GM12874 (cell line): ENCODE measurements at regions not wholly inside any gene's neighbourhood (a gene's known extent, or its start where the extent isn't known, plus 50 kb on each side); places are given as distances from the start of the nearest gene placed in this dataset.

Experiments used
- CTCF ChIP-seq: IDR thresholded peaks from 2 replicates; pipeline ENCODE4 v1.5.1; 2011; ENCODE audit warnings: low read depth, mild to moderate bottlenecking, control low read depth, low read length, moderate library complexity; ENCODE audit not compliant: insufficient read depth

- TF ChIP-seq CTCF = no peak
These were observed 79.9 kb downstream of the NR2F2 start for GRCh38 chr15:96410175-96411055.

- no peak for TF ChIP-seq CTCF
These were observed 80.8 kb downstream of the NR2F2 start for GRCh38 chr15:96411056-96412031.

GRCh38 chr15:96412045-96412905 lies 81.8 kb downstream of the NR2F2 start:
- no peak for TF ChIP-seq CTCF

- no peak for TF ChIP-seq CTCF
These were observed 82.4 kb downstream of the NR2F2 start for GRCh38 chr15:96412906-96413231.

- TF ChIP-seq CTCF = no peak
These were observed 83.2 kb downstream of the NR2F2 start for GRCh38 chr15:96413657-96414056.

GRCh38 chr15:96414875-96415274 lies 84.4 kb downstream of the NR2F2 start:
- TF ChIP-seq CTCF = no peak
